IMR-90 (cell line): ENCODE measurements at regions not wholly inside any gene's neighbourhood (a gene's known extent, or its start where the extent isn't known, plus 50 kb on each side); places are given as distances from the start of the nearest gene placed in this dataset.
A peak's percentile ranks its signal among the peaks of the same experiment; 100 is the strongest.

Experiments
- ATAC-seq: fragments of 200-7000 bp; cut with Tn5 transposase; 2 replicates; pipeline ENCODE4 v1.9.1; 2020; ENCODE audit warnings: low read depth, mild to moderate bottlenecking, moderate library complexity
- BruUV-seq: library from RNA; stranded (reverse); fragments of 400-500 nt; replicated peaks from 2 replicates; lab custom pipeline; 2021; lab: Mats Ljungman, UMichigan
- CTCF ChIA-PET: fragments of 300-600 bp; formaldehyde crosslinking; extraction: SDS; loops from one replicate; lab custom pipeline; 2021; ENCODE audit warnings: antibody characterized with exemption; lab: Yijun Ruan, JAX
- POLR2A ChIA-PET: fragments of 300-600 bp; sonication (Branson Sonifier 250); formaldehyde crosslinking; loops from one replicate; lab custom pipeline; 2022; ENCODE audit warnings: antibody characterized with exemption; ENCODE audit not compliant: unreplicated experiment; lab: Charles Lee
- DNase-seq: peaks from one replicate; pipeline ENCODE4 v3.0.0; 2013
- H2AFZ ChIP-seq: replicated peaks from 2 replicates; pipeline ENCODE3; 2013; ENCODE audit warnings: low read length, mild to moderate bottlenecking; ENCODE audit not compliant: poor library complexity
- H2AK5ac ChIP-seq: 2 replicates; pipeline ENCODE4 v1.6.1; 2013; ENCODE audit warnings: low read depth, low read length, inconsistent platforms
- H2AK9ac ChIP-seq: replicated peaks from 2 replicates; pipeline ENCODE3; 2013; ENCODE audit warnings: mild to moderate bottlenecking, low read depth, low read length, moderate library complexity; ENCODE audit not compliant: poor library complexity
- H2BK120ac ChIP-seq: 2 replicates; pipeline ENCODE4 v1.6.1; 2013; ENCODE audit warnings: low read depth, low read length, inconsistent platforms
- H2BK15ac ChIP-seq: 3 replicates; pipeline ENCODE4 v1.6.1; 2013; ENCODE audit warnings: low read depth, low read length, inconsistent platforms
- H2BK20ac ChIP-seq: 2 replicates; pipeline ENCODE4 v1.6.1; 2013; ENCODE audit warnings: low read depth, mild to moderate bottlenecking, inconsistent platforms, low read length, moderate library complexity
- H2BK5ac ChIP-seq: 2 replicates; pipeline ENCODE4 v1.6.1; 2013; ENCODE audit warnings: mild to moderate bottlenecking, low read depth, low read length, inconsistent platforms; ENCODE audit not compliant: poor library complexity, severe bottlenecking
- H3K14ac ChIP-seq: replicated peaks from 2 replicates; pipeline ENCODE4 v1.6.1; 2013; ENCODE audit warnings: low read depth, low read length, inconsistent platforms
- H3K18ac ChIP-seq: 2 replicates; pipeline ENCODE4 v1.6.1; 2013; ENCODE audit warnings: low read depth, low read length, control low read depth
- H3K23ac ChIP-seq: 2 replicates; pipeline ENCODE4 v1.6.1; 2013; ENCODE audit warnings: low read depth, low read length, inconsistent platforms
- H3K27ac ChIP-seq: 2 replicates; pipeline ENCODE4 v1.5.1; 2013; ENCODE audit warnings: mild to moderate bottlenecking, control low read depth, low read length; ENCODE audit not compliant: insufficient read depth
- H3K27me3 ChIP-seq: 2 replicates; pipeline ENCODE4 v1.6.1; 2013; ENCODE audit warnings: low read length; ENCODE audit not compliant: control insufficient read depth, insufficient read depth
- H3K36me3 ChIP-seq: 2 replicates; pipeline ENCODE4 v1.6.1; 2013; ENCODE audit warnings: low read length, mixed read lengths; ENCODE audit not compliant: control insufficient read depth, insufficient read depth
- H3K4ac ChIP-seq: 2 replicates; pipeline ENCODE4 v1.6.1; 2013; ENCODE audit warnings: low read depth, low read length, inconsistent platforms
- H3K4me1 ChIP-seq: 2 replicates; pipeline ENCODE4 v1.6.1; 2013; ENCODE audit warnings: low read length, mixed read lengths; ENCODE audit not compliant: control insufficient read depth, insufficient read depth
- H3K4me2 ChIP-seq: 2 replicates; pipeline ENCODE4 v1.6.1; 2013; ENCODE audit warnings: low read depth, mild to moderate bottlenecking, control low read depth, low read length, moderate library complexity
- H3K4me3 ChIP-seq: 2 replicates; pipeline ENCODE4 v1.5.1; 2013; ENCODE audit warnings: low read depth, mild to moderate bottlenecking, control low read depth, low read length, moderate library complexity; ENCODE audit not compliant: insufficient read depth
- H3K56ac ChIP-seq: 2 replicates; pipeline ENCODE4 v1.6.1; 2013; ENCODE audit warnings: low read length, inconsistent platforms; ENCODE audit not compliant: insufficient read depth; ENCODE audit errors: extremely low read depth
- H3K79me1 ChIP-seq, 2 experiments: 2 replicates each; pipeline ENCODE4 v1.6.1; 2013; ENCODE audit warnings: low read length in 2 of 2, inconsistent platforms in 1 of 2, low read depth in 1 of 2
- H3K9ac ChIP-seq: 2 replicates; pipeline ENCODE4 v1.6.1; 2013; ENCODE audit warnings: low read depth, low read length, control low read depth
- H3K9me1 ChIP-seq: 2 replicates; pipeline ENCODE4 v1.6.1; 2013; ENCODE audit warnings: low read length, inconsistent platforms; ENCODE audit not compliant: insufficient read depth
- H3K9me3 ChIP-seq: 2 replicates; pipeline ENCODE4 v1.6.1; 2013; ENCODE audit warnings: low read length; ENCODE audit not compliant: control insufficient read depth, insufficient read depth
- H4K20me1 ChIP-seq: 2 replicates; pipeline ENCODE4 v1.6.1; 2013; ENCODE audit warnings: low read length, inconsistent platforms; ENCODE audit not compliant: insufficient read depth
- H4K5ac ChIP-seq: 2 replicates; pipeline ENCODE4 v1.6.1; 2013; ENCODE audit warnings: mild to moderate bottlenecking, low read depth, low read length, control low read depth
- H4K8ac ChIP-seq, 2 experiments: 2 replicates each; pipeline ENCODE4 v1.6.1; 2013; ENCODE audit warnings: low read depth in 2 of 2, low read length in 2 of 2, control low read depth in 1 of 2, inconsistent platforms in 1 of 2
- H4K91ac ChIP-seq: 2 replicates; pipeline ENCODE4 v1.6.1; 2013; ENCODE audit warnings: low read depth, low read length, inconsistent platforms; ENCODE audit not compliant: insufficient read depth
- BHLHE40 ChIP-seq: fragments of 150-350 bp; IDR thresholded peaks from 2 replicates; pipeline ENCODE4 v1.6.1; 2016; ENCODE audit warnings: mild to moderate bottlenecking, low read depth, low read length
- CEBPB ChIP-seq: IDR thresholded peaks from 2 replicates; pipeline ENCODE4 v1.6.1; 2012; ENCODE audit warnings: low read depth, low read length, improper control_type of control experiment
- CHD1 ChIP-seq: IDR thresholded peaks from 2 replicates; pipeline ENCODE4 v1.6.1; 2012; ENCODE audit warnings: low read depth, low read length, improper control_type of control experiment
- CTCF ChIP-seq: conservative IDR thresholded peaks from 2 replicates; pipeline ENCODE4 v1.5.1; 2012; ENCODE audit warnings: mild to moderate bottlenecking, low read depth, low read length, improper control_type of control experiment
- ELK1 ChIP-seq: fragments of 150-350 bp; IDR thresholded peaks from 2 replicates; pipeline ENCODE4 v1.6.1; 2016; ENCODE audit warnings: low read depth, mild to moderate bottlenecking, low read length, moderate library complexity, borderline replicate concordance
- FOS ChIP-seq: fragments of 150-350 bp; IDR thresholded peaks from 2 replicates; pipeline ENCODE4 v1.6.1; 2016; ENCODE audit warnings: low read depth, low read length
- MAFK ChIP-seq: IDR thresholded peaks from 2 replicates; pipeline ENCODE4 v1.6.1; 2012; ENCODE audit warnings: low read depth, low read length, improper control_type of control experiment
- MAZ ChIP-seq: IDR thresholded peaks from 2 replicates; pipeline ENCODE4 v1.6.1; 2012; ENCODE audit warnings: low read depth, mild to moderate bottlenecking, low read length, improper control_type of control experiment, moderate library complexity, borderline replicate concordance
- MXI1 ChIP-seq: IDR thresholded peaks from 2 replicates; pipeline ENCODE4 v1.6.1; 2012; ENCODE audit warnings: low read depth, mild to moderate bottlenecking, low read length, moderate library complexity, borderline replicate concordance
- NFE2L2 ChIP-seq: fragments of 150-350 bp; IDR thresholded peaks from 2 replicates; pipeline ENCODE4 v1.6.1; 2016; ENCODE audit warnings: low read depth, mild to moderate bottlenecking, low read length
- POLR2A ChIP-seq: IDR thresholded peaks from 2 replicates; pipeline ENCODE4 v1.6.1; 2012; ENCODE audit warnings: mild to moderate bottlenecking, low read depth, low read length
- RAD21 ChIP-seq: IDR thresholded peaks from 2 replicates; pipeline ENCODE4 v1.6.1; 2012; ENCODE audit warnings: low read length, improper control_type of control experiment
- RCOR1 ChIP-seq: IDR thresholded peaks from 2 replicates; pipeline ENCODE4 v1.6.1; 2012; ENCODE audit warnings: mild to moderate bottlenecking, low read length, improper control_type of control experiment; ENCODE audit not compliant: insufficient replicate concordance
- RFX5 ChIP-seq: IDR thresholded peaks from 2 replicates; pipeline ENCODE4 v1.8.0; 2012; ENCODE audit warnings: low read depth, mild to moderate bottlenecking, low read length, moderate library complexity
- SMC3 ChIP-seq: fragments of 150-350 bp; IDR thresholded peaks from 2 replicates; pipeline ENCODE4 v1.6.1; 2016; ENCODE audit warnings: low read depth, mild to moderate bottlenecking, antibody characterized with exemption, low read length, moderate library complexity
- USF2 ChIP-seq: fragments of 150-350 bp; IDR thresholded peaks from 2 replicates; pipeline ENCODE4 v1.6.1; 2017; ENCODE audit warnings: mild to moderate bottlenecking, antibody characterized with exemption, low read length, low read depth
- WGBS, 2 experiments: methylation state at CpG; one replicate each; pipeline versions ENCODE4 v1.1.5 to v1.1.7; 2013; ENCODE audit warnings: missing lambda C conversion rate in 2 of 2; ENCODE audit not compliant: insufficient read length in 1 of 2; ENCODE audit errors: extremely low coverage in 2 of 2; 5-methylcytosine and 5-hydroxymethylcytosine counted together
- dilution Hi-C: fragments of 300-500 bp; cut with HindIII; formaldehyde crosslinking; loops from one replicate; pipeline ENCODE4 v1.14.3; 2018; ENCODE audit warnings: low sequenced_read_pairs; ENCODE audit not compliant: unreplicated experiment
- in situ Hi-C: fragments of 300-500 bp; cut with MboI; formaldehyde crosslinking; loops from 3 replicates; pipeline ENCODE4 v1.14.3; 2019; ENCODE audit warnings: low sequenced_read_pairs, inconsistent platforms, mixed read lengths
- intact Hi-C: fragments of 100-400 bp; cut with micrococcal nuclease; formaldehyde crosslinking; loops from 2 replicates; pipeline ENCODE4 v1.10.0; 2022

DNA sequence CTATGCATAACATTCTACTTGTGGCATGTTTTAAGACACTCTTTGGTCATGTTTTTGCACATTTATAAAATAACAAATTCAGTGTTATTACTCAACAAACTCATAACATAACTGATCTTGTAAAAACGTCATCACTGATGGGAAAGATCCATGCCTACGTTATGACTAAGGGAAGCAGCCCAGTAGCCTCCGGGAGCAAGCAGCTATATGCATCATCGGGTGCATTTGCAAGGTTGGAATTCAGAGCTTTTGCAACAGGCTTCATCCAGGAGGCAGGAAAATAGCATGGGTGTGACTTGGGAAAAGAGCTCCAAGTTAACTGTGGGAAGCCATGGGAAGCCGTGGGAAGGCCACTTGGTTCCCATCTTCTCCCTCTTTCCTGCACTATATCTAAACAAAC, 271.6 kb upstream of the SGK1 start:
- peak overlapping the region; percentile 93 for H3K27ac ChIP-seq
- no peak overlapping the region for H3K9ac ChIP-seq
- H2AK5ac ChIP-seq = peak overlapping the region; percentile 21; the same call in 1 of the 2 replicates
- POLR2A ChIA-PET = interaction anchor here (0.6 kb wide), 2 partner anchors 182 to 301 kb away, joined by 3 read pairs; no protein-coding TSS in a partner anchor
- H3K36me3 ChIP-seq = no peaks in the 10 kb centered on the region
- peaks cover 10% of the 10 kb centered on the region for H3K4me1 ChIP-seq
- peak overlapping the region; percentile 89 for H2BK20ac ChIP-seq
- CTCF ChIA-PET = interaction anchor here (0.9 to 1.4 kb wide), 2 partner anchors 16 to 293 kb away, joined by 3 read pairs; no protein-coding TSS in a partner anchor
- intact Hi-C loops (no loop called here), in situ Hi-C loops (no loop called here), dilution Hi-C loops (no loop called here)
- peak overlapping the region; percentile 89 for H4K91ac ChIP-seq
- no peaks in the 10 kb centered on the region for H3K9me3 ChIP-seq
- peak overlapping the region; percentile 12 for H2AK9ac ChIP-seq
- H4K8ac ChIP-seq = peak overlapping the region; percentile 79 to 95; a peak in 3 of 4 replicates
- H2BK15ac ChIP-seq = peak overlapping the region; percentile 84; the same call in 1 of the 3 replicates
- peak overlapping the region; percentile 89 for H3K4ac ChIP-seq
- H4K5ac ChIP-seq = peak overlapping the region; percentile 90
- peak overlapping the region; percentile 72; the same call in 1 of the 2 replicates for H3K14ac ChIP-seq
- H4K20me1 ChIP-seq = no peaks in the 10 kb centered on the region
- peak; percentile 98 for ATAC-seq
- H3K18ac ChIP-seq = peak overlapping the region; percentile 98
- H3K79me1 ChIP-seq = no peaks in the 10 kb centered on the region
- peak overlapping the region; percentile 55; the same call in 1 of the 2 replicates for H3K56ac ChIP-seq
- DNase-seq = peak; percentile 100
- peak overlapping the region; percentile 42; the same call in 1 of the 2 replicates for H3K4me2 ChIP-seq
- peak overlapping the region; percentile 69 for H2AFZ ChIP-seq
- H3K27me3 ChIP-seq = no peaks in the 10 kb centered on the region
- WGBS, 2 experiments = no CpG with 5 or more reads among the region's 5 CpGs
- H3K23ac ChIP-seq = no peak overlapping the region; the same call in 1 of the 2 replicates
- H3K4me3 ChIP-seq = no peak overlapping the region
- H2BK120ac ChIP-seq = peak overlapping the region; percentile 88
- TF ChIP-seq MXI1 (no peak), MAZ (peak; percentile 23; the same call in 1 of the 2 replicates), FOS (peak; percentile 89), SMC3 (no peak), POLR2A (no peak; the same call in 1 of the 2 replicates), BHLHE40 (peak; percentile 40; the same call in 1 of the 2 replicates), ELK1 (no peak), CTCF (no peak), CEBPB (peak; percentile 97), RAD21 (peak; percentile 40), NFE2L2 (peak; percentile 56; the same call in 1 of the 2 replicates), CHD1 (no peak; the same call in 1 of the 2 replicates), MAFK (peak; percentile 52), RCOR1 (no peak), RFX5 (no peak), USF2 (no peak)
- peaks cover 4% of the 10 kb centered on the region for H3K9me1 ChIP-seq
- H2BK5ac ChIP-seq = peak overlapping the region; percentile 98
- no TSS peak for BruUV-seq
